Cerebellar cortex (tissue), 1 donor: ENCODE measurements at regions not wholly inside any gene's neighbourhood (a gene's known extent, or its start where the extent isn't known, plus 50 kb on each side); places are given as distances from the start of the nearest gene placed in this dataset.

Experiments used
- DNase-seq: peaks from one replicate; pipeline ENCODE4 v3.0.0-alpha.2; 2015; ENCODE audit warnings: low spot score

- DNase-seq: no peak
These were observed 126.9 kb downstream of the IPMK start for GRCh38 chr10:58140691-58141347.

DNA sequence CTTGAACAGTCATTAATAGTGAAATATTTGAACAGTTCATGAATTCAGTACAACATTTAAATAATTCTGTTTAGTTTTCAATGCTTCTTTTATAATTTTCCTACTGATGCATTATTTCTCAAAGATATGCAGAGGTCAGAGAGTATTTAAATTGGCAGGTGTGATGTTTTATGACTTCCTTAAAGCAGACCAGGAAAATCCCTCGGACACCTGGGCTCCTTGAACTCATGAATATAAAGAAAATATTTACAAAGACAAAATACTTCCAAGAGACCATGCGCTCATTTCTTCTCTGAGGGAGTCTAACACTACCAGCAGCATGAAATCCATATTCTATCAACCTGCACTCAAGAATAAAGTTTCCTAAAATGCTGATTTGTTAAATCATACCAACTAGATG, 127.6 kb downstream of the IPMK start:
- DNase-seq: no peak

DNA sequence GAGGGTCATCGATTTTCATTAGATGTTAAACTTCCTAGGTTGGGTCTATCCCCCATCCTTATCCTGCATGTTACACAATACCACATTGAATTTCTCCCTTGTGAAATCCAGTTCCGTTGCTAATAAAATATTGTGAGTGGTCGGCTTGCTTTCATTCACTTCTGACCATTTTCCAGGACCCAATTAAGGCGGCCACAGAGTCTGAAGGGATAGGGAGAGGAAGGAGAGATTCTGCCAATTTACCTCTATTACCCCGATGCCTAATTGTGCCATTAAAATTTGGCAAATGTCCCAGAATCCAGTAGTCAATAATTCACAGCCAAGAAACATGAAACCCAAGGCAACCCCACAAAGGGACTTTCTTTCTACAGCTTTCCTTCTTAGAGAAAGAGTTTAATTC, 129.9 kb downstream of the IPMK start:
- DNase-seq: peak; percentile 11

- no peak for DNase-seq
These were observed 152.3 kb downstream of the IPMK start for GRCh38 chr10:58115218-58116050.

DNA sequence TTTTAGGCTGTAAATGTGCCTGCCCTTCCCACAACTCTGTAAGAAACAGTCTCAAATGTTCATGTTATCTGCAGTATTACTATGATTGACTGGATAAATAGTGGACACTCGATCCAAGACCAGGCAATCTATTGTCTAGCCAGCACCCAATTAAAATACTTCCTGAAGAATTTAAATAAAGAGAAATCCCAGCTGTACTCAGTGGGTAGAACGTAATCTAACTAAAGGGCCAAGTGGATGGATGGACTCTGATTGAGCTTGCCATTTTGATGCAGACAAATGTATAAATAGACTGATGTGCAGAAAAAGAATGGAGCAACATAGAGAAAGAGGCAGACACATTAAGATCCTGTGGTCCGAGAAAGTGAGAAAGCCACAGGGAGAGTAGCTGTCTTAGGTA, 158.0 kb downstream of the IPMK start:
- no peak for DNase-seq

- DNase-seq: no peak
These were observed 160.2 kb downstream of the IPMK start for GRCh38 chr10:58107506-58107905.

GRCh38 chr10:58106211-58107035, 161.3 kb downstream of the IPMK start:
- DNase-seq: no peak

DNA sequence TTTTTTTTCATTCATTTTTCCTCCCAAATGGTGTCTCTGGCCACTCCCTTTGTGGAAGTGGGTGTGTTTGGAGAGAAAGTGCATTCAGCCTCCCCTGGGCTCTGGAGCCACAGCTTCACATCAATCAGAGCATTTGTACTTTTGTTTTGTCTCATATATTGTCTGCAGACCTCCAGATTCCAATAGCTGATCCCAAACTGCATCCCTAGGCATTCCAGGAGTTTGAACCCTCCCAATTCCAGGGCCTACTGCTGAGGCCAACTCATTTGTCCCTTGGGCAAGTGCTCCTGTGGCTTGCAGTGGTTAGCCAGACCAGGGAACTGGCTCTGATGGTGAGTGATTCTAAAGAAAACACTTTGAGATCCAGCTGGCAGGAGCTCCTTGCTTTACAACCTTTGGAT, 163.3 kb downstream of the IPMK start:
- no peak for DNase-seq

DNA sequence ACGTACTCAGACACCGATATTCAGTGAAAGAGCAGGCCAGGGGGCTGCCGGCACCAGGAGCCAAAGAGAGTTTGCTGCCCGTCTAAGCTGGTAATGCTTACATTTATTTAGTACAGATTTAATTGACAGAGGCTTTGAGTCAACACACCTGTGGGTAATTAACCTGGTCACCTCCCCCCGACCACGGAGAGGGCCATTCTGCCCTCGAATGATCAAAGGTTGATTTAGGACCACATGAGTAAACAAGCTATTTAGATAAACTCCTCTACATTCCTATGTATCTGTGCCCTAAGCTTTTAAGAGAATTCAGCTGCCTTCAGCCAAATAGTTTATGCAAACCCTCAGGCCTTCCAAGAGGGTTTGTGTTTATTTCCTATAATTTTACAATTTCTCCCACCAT, 164.8 kb downstream of the IPMK start:
- DNase-seq: no peak

DNA sequence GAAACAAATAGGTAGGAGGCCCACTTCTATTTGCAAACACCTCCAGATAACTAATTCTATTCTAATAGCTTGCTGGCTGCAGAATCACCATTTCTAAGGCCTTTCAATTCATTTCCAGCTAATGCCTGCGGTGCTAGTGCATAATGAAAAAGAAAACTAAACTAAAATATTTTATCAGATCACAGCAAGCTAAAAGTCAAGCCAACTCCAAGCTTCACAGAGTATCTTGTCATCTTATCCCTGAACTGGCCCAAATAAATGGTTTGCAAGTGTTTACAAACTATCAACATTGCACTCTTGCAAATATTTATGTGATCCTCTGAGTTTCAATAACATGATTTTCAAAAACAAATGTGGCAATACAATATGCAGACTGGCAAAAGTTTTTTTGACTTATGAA, 166.0 kb downstream of the IPMK start:
- no peak for DNase-seq

- no peak for DNase-seq
These were observed 172.5 kb downstream of the IPMK start for GRCh38 chr10:58094985-58095718.

DNA sequence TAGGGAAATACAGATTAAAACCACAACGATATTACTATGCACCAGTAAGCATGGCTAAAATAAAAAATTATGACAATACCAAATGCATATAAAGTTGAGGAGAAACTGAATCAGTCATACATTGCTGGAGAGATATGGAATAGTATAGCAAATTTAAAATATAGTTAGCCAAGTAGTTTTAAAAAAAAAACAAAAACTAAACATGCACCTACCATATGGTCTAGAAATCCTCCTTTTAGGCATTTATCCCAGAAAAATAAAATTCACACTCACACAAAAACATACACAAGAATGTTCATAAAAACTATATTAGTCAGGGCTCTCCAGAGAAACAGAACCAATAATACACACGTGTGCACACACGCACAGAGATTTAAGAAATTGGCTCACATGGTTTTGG, 175.8 kb downstream of the IPMK start:
- no peak for DNase-seq

DNA sequence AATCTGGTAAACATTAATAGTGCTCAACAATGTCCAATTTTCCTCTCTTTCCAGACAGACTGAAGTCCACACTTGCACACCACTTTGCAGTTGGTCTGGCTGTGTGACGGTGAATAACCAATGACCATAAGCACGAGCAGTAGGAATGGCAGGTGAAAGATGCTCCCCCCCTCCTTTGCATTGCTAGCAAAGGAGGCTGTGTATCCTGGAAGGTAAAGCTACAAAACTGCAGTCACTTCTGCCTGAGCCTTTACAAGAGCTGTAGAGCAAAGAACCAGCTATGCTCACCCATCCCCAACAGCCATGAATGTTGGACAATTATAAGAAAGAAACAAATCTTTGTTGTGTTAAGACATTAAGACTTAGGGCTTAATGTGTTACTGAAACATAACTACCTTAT, 178.0 kb downstream of the IPMK start:
- no peak for DNase-seq

GRCh38 chr10:58087896-58088295, 179.8 kb downstream of the IPMK start:
- no peak for DNase-seq

- no peak for DNase-seq
These were observed 180.9 kb downstream of the IPMK start for GRCh38 chr10:58086763-58087150.

GRCh38 chr10:58086144-58086762, 181.4 kb downstream of the IPMK start:
- no peak for DNase-seq

DNA sequence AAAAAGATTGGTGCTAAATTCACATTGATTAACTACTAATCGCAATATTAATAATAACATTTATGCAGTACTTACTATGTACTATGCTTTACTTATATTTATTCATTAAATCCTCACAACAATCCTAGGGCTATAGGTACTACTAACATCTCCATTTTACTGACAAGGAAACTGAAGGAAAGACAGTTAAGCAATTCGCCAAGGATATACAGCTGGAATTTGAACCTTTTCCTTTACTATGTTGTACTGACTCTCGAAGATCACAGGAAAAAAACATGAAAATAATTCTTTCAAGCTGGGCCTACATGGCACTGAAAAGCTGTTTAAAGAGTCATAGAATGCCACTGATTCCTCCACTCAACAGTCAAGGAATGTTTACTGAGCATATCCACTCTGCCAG, 185.4 kb downstream of the IPMK start:
- DNase-seq: no peak

- DNase-seq: no peak
These were observed 186.3 kb downstream of the IPMK start for GRCh38 chr10:58081353-58081752.

- no peak for DNase-seq
These were observed 188.2 kb downstream of the IPMK start for GRCh38 chr10:58079461-58079860.

- no peak for DNase-seq
These were observed 195.1 kb downstream of the IPMK start for GRCh38 chr10:58072634-58073033.

- peak; percentile 63 for DNase-seq
These were observed 196.7 kb downstream of the IPMK start for GRCh38 chr10:58070956-58071355.

GRCh38 chr10:58068809-58069208, 198.9 kb downstream of the IPMK start:
- DNase-seq: no peak
